HG03095 (cell line): ENCODE measurements at regions not wholly inside any gene's neighbourhood (a gene's known extent, or its start where the extent isn't known, plus 50 kb on each side); places are given as distances from the start of the nearest gene placed in this dataset.
"Not testable (repeated sequence)": the region's sequence is repeated elsewhere in the genome, so short reads cannot be mapped to it uniquely, and the experiment has no call there.

Experiments
- ATAC-seq: cut with Tn5 transposase; IDR thresholded peaks from one replicate; pipeline ENCODE4 v1.9.1; 2021; ENCODE audit warnings: moderate library complexity; ENCODE audit not compliant: unreplicated experiment

DNA sequence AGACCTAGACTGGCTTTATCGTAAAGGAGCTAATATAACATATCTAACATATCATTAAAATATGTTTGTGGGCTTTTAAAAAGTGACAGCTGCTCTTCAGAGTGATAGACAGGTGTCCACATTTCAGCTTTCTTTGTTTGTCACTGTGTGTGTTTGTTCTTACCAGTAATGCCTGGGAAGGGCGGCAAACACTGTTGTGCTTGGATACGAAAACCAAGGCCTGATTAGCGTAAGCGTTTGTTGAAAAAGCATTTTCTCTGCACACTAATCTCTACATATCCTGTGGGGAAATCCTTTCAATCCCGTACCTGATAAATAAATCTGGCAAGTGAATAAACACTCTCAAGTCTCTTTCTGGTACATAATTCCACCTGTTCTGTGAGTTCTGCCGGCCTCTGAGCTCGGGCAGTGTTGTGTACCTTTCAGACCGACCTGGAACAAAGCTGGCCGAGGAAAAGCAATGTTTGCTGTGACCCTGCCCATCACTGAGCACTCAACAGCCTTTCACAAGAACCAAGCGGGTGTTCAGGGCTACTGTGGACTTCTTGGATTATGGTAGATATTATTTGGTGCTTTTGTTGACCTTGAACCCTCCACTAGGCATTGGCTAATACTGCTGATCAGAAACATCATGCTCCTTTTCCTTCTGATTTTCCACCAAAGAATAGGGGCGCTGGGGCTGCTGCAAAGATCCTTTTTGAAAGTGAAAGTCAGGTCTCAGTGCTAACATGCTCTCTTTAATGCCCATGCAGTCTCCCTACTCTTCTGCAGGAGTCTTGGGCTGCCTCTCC, 100.4 kb downstream of the CD83 start:
- ATAC-seq: no peak

DNA sequence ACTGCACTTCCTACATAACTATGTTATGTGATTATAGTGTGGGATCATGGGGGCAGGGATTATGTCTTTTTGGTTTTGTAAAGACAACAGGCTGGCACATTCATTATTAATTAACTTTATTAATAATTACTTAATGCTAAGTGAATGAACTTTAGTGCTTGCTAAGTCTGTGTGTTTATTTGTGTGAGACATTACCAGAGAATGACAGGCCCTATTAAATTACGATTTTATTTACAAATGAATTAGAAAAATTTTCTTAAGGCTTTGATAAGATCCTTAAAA, 100.9 kb downstream of the CD83 start:
- no peak for ATAC-seq

- no peak for ATAC-seq
Measured at GRCh38 chr6:14221564-14222279, 104.2 kb downstream of the CD83 start.

- no peak for ATAC-seq
Measured at GRCh38 chr6:14222956-14223355, 105.4 kb downstream of the CD83 start.

DNA sequence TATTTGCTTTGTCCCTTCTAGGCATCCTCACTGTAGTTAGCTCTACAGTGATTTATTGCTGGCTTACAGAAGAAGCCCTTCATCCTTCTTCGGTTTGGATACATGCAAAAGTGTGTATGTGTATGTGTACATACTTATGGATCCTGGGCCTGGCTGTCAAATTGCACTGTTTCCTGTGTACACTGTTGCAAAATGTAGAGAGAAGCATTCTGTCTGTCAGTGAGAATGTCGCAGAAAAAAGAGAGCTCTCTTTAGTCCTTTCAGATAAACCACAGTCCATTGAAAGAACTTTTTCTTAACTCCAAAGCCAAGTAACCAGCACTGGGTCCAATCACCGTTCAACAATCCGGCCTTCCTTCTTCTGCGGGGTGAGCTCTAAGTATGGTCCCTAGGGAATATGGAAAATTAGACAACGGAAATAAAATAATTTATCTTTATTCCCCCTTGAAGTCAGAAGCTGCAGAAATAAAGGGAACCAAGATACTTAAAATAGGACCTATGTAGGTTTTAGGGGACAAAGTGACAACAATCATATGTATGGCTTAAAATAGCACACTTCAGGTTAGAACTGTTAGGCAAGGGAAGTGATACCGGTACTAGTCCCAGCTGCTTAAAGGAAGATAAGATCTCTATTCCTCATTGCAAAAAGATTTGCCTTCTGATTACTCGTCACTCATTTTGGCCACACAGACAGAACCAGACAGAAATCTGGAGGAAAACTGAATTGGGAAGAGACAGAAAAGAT, 107.0 kb downstream of the CD83 start:
- no peak for ATAC-seq

- ATAC-seq: no peak
Measured at GRCh38 chr6:14226051-14226660, 108.6 kb downstream of the CD83 start.

DNA sequence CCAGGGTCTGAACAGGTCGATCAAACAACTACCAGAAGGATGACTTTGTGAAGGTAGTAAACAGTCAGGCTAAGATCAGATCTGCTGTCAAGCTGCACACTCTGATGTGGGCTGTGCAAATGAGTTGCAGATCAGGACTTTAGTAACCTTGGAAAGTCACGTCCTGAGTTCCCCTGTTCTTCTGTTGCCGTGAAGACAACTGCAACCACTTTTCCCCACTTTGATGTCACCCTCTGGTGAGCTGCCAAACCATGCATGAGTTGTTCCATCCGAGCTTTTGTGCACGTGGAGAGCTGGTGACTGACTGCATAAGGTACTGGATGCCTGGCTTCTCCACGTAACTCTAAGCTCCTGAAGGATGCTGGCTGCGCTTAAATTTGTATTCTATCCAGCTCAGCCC, 111.0 kb downstream of the CD83 start:
- ATAC-seq: no peak

GRCh38 chr6:14231071-14231483, 113.5 kb downstream of the CD83 start:
- no peak for ATAC-seq

GRCh38 chr6:14231501-14232280, 114.1 kb downstream of the CD83 start:
- no peak for ATAC-seq

GRCh38 chr6:14232889-14233288, 115.3 kb downstream of the CD83 start:
- ATAC-seq: no peak

DNA sequence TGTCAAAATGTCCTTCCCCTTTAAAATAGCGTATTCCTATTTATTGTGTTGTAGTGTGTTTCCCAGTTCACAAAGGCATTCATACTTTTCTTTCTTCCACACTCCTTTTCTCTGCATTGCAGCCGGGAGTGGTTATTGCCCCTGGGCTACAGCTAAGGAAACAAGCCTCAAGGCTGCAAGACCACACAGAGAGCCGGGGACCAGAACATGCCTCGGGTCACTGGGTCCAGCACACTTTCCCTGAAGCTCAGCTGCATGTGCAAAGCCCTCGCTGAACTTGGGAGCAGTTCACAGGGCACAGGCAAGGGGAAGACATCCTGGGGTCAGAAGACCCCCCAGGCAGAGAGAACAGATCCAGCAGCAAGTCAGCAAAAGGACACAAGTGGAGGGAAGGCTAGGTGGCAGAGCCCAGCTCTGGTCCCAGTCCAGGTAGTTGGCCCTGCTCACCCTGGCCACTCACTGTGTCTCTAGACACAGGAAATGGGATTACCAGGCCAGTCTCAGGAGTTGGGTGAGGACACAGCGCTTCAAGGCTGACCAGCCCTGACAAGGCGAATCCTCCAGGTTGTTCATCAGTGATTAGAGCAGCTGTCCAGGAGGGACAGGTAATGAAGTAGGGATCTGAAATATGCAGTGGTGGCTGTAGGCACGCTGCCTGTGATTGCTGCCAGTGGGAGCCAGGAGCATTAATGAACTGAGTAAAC, 118.2 kb downstream of the CD83 start:
- ATAC-seq: no peak

DNA sequence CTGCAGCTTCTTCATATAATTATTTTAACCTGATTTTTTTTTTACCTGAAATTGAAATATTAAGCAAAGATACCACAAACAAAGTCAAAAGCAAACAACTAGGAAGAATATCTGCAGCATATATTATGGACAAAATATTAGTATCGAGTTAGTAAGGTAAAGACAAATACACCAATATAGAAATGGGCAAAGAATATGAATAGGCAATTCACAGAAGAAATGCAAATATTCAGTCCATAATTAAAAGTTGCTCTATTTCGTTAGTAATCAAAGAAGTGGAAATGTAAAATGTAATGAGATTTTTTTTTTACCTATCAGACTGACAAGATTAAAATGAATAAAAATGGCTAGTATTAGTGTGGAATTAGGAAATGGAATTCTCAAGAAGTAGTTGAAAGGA, 121.5 kb downstream of the CD83 start:
- no peak for ATAC-seq

DNA sequence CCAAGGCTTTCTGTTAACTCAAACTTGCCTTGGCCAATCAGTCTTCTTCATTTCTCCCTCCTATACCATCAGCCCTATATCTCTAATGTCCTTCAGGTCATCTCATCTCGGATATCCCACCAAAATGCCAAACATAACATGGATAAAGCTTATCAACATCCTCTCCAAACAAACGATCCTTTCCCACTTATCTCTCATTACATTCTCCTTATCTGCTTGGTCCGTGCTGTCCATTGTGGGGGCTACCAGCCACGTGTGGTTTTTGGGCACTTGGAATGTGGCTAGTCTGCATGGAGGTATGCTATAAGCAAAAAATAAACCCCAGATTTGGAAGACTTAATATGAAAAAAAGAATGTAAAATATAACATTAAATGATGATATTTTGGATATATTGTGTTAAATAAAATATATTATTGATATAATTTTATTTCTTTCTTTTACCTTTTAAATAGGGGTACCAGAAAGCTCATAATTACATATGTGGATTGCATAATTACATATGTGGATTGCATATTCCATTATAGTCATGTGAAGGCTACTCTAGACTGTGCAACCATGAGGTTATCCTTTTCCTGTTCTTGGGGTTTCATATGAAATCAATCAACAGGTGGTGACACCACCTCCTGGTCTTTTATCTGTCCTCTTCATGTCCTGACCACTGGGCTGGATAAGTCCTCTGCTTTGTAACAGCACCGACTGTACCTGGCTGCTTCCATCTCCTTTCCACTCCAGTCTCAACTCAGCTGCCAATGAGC, 123.0 kb downstream of the CD83 start:
- ATAC-seq: peak; percentile 46

GRCh38 chr6:14241255-14242070, 123.9 kb downstream of the CD83 start:
- ATAC-seq: peak; percentile 69

DNA sequence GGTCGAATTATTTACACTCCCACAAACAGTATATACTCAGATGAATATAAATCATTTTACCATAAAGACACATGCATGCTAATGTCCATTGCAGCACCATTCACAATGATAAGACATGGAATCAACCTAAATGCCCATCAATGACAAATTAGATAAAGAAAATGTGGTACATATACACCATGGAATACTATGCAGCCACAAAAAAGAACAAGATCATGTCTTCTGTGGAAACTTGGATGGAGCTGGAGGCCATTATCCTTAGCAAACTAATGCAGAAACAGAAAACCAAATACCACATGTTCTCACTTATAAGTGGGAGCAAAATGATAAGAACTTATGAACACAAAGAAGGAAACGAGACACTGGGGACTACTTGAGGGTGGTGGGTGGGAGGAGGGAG, 125.3 kb downstream of the CD83 start:
- ATAC-seq: not testable (repeated sequence)

DNA sequence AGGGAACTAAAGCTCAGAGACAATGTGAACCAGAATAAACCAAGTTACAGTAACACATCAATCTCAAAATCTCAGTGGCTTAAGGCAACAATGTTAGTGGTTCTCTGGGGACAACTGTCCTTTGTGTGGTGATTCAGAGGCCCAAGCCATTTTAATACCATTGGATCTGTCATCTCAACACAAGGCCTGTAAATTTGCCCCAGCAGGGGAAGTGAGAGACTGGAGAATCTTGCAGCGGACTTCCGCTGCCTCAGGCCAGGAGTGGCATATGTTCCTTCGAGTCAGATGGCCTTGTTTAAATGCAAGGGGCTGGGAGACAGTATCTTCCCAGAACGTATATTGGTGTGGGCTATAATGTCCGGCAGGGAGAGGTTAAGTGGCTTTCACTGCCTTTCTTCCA, 126.0 kb downstream of the CD83 start:
- ATAC-seq: no peak

DNA sequence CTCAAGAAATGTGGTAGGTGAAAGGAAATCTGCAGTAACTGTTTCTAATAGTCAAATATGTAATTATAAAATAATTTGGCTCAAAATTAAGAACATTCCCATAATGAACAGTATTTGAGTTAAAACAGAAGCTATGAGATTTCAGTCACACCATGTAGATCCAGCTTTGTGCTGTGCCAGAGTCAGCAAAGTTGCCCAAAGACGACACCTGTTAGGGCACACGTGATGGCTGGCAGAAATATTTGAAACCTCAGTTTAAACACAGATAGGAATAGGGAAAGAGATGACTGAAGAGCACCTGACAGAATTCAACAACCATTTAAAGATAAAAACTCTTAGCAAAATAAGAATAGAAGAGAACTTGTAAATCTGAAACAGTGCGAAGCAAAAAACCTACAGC, 129.3 kb downstream of the CD83 start:
- ATAC-seq: no peak

DNA sequence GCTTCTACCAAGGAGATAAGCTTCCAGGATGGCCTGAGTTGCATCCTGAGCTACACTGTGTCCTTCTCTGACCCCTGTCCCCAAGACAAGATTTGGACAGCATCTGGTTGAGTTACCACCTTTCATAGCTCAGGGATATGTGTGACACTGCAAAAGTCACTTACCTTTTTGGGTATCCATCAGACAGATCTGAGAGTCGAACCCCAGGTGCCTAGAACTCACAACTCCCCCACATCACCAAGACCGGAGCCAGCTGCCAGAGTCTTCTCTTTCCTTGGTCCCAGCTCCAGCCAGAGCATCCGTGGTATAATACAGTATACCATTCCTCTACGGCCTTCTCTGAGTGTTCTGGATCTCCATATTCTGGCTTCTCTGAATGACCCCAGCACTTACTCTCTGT, 133.0 kb downstream of the CD83 start:
- no peak for ATAC-seq
